ENCODE measurements at regions not wholly inside any gene's neighbourhood (a gene's known extent, or its start where the extent isn't known, plus 50 kb on each side); places are given as distances from the start of the nearest gene placed in this dataset.

GRCh38 chr13:64917566-64917965 is 2312.6 kb downstream of the PCDH9 start:
- Mint-ChIP-seq H3K4me1 (ENCODE audit: unreplicated experiment) (peaks cover under 1% of the 10 kb centered on the region), H3K36me3 (ENCODE audit: unreplicated experiment) (peaks cover 7% of the 10 kb centered on the region), H3K27ac (ENCODE audit: unreplicated experiment) (no peak overlapping the region), H3K27me3 (ENCODE audit: unreplicated experiment) (no peaks in the 10 kb centered on the region), H3K9me3 (ENCODE audit: unreplicated experiment) (peaks cover 24% of the 10 kb centered on the region), H3K4me3 (ENCODE audit: unreplicated experiment) (no peak overlapping the region)
- TF ChIP-seq CTCF (IDR thresholded peaks at IDR 0.05): no peak
- DNase-seq (ENCODE audit: extremely low spot score, unreplicated experiment): no peak

GRCh38 chr13:64912141-64912540 is 2318.0 kb downstream of the PCDH9 start:
- H3K27me3 Mint-ChIP-seq (ENCODE audit: unreplicated experiment): no peaks in the 10 kb centered on the region
- H3K36me3 Mint-ChIP-seq (ENCODE audit: unreplicated experiment): peaks cover 7% of the 10 kb centered on the region
- H3K4me1 Mint-ChIP-seq (ENCODE audit: unreplicated experiment): peaks cover 16% of the 10 kb centered on the region
- TF ChIP-seq CTCF (IDR thresholded peaks at IDR 0.05): no peak
- peak overlapping the region; percentile 78 for H3K27ac Mint-ChIP-seq (ENCODE audit: unreplicated experiment)
- no peak for DNase-seq (ENCODE audit: extremely low spot score, unreplicated experiment)
- no peak overlapping the region for H3K4me3 Mint-ChIP-seq (ENCODE audit: unreplicated experiment)
- peaks cover 32% of the 10 kb centered on the region for H3K9me3 Mint-ChIP-seq (ENCODE audit: unreplicated experiment)

GRCh38 chr13:64910096-64910495 is 2320.0 kb downstream of the PCDH9 start:
- H3K27ac Mint-ChIP-seq (ENCODE audit: unreplicated experiment): no peak overlapping the region
- H3K27me3 Mint-ChIP-seq (ENCODE audit: unreplicated experiment): no peaks in the 10 kb centered on the region
- H3K4me1 Mint-ChIP-seq (ENCODE audit: unreplicated experiment): peaks cover 16% of the 10 kb centered on the region
- H3K36me3 Mint-ChIP-seq (ENCODE audit: unreplicated experiment): peaks cover 7% of the 10 kb centered on the region
- TF ChIP-seq CTCF (IDR thresholded peaks at IDR 0.05): no peak
- no peak for DNase-seq (ENCODE audit: extremely low spot score, unreplicated experiment)
- H3K4me3 Mint-ChIP-seq (ENCODE audit: unreplicated experiment): no peak overlapping the region
- peaks cover 27% of the 10 kb centered on the region for H3K9me3 Mint-ChIP-seq (ENCODE audit: unreplicated experiment)

GRCh38 chr13:64909184-64909583 is 2321.0 kb downstream of the PCDH9 start:
- no peak for TF ChIP-seq CTCF (IDR thresholded peaks at IDR 0.05)
- no peak overlapping the region for H3K27ac Mint-ChIP-seq (ENCODE audit: unreplicated experiment)
- H3K27me3 Mint-ChIP-seq (ENCODE audit: unreplicated experiment): no peaks in the 10 kb centered on the region
- DNase-seq (ENCODE audit: extremely low spot score, unreplicated experiment): no peak
- H3K36me3 Mint-ChIP-seq (ENCODE audit: unreplicated experiment): peaks cover 7% of the 10 kb centered on the region
- no peak overlapping the region for H3K4me3 Mint-ChIP-seq (ENCODE audit: unreplicated experiment)
- H3K4me1 Mint-ChIP-seq (ENCODE audit: unreplicated experiment): peaks cover 16% of the 10 kb centered on the region
- peaks cover 33% of the 10 kb centered on the region for H3K9me3 Mint-ChIP-seq (ENCODE audit: unreplicated experiment)

GRCh38 chr13:64900039-64900438 is 2330.1 kb downstream of the PCDH9 start:
- Mint-ChIP-seq H3K27me3 (ENCODE audit: unreplicated experiment) (no peaks in the 10 kb centered on the region), H3K9me3 (ENCODE audit: unreplicated experiment) (peaks cover 16% of the 10 kb centered on the region), H3K36me3 (ENCODE audit: unreplicated experiment) (no peaks in the 10 kb centered on the region), H3K4me1 (ENCODE audit: unreplicated experiment) (peaks cover 3% of the 10 kb centered on the region), H3K4me3 (ENCODE audit: unreplicated experiment) (no peak overlapping the region), H3K27ac (ENCODE audit: unreplicated experiment) (no peak overlapping the region)
- TF ChIP-seq CTCF (IDR thresholded peaks at IDR 0.05): no peak
- DNase-seq (ENCODE audit: extremely low spot score, unreplicated experiment): peak; percentile 54
